HPDE6-E6E7 (cell line): ENCODE measurements at regions not wholly inside any gene's neighbourhood (a gene's known extent, or its start where the extent isn't known, plus 50 kb on each side); places are given as distances from the start of the nearest gene placed in this dataset.

ENCODE experiments used
- DNase-seq: peaks from one replicate; pipeline ENCODE4 v3.0.0; 2011; ENCODE audit warnings: missing footprints; ENCODE audit errors: extremely low spot score

DNA sequence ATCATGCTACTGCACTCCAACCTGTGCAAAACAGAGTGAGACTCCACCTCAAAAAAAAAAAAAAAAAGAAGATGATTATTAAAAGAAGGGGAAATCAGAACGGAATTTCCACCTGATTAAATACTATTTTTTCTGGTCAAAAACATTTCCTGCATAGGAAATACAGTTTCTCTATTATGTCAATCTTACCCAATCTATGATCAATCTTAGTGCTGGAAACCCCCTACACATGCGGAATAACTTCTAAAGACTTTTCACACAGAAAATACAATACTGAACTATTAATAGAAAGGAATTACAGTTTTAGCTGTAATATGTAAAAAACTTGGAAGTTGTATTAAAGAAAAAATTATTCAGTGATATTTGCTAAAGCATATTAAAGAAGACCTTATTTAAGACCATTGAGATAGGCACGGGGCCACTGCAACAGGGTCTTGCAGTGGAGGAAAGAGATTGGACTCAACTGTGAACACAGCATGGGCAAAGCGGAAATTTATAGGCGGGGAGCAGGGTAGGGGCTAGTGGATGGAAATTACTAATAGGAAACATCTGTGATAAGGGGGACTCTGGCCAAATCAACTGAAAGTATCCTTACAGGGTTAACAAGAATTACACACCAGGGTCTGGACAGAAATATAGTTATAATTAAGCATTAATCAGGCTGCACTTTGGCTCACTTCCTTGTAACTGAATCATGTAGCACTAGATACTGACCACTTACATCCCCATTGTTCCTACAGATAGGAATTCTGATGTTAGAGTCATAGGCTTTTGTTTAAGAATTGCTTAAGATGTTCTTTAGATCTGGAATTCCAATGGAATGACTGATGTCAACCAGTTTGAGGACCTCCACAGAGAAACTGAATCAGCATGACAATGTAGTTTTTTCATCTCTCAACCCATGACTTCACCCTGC, 411.5 kb upstream of the DDI1 start:
- peak; percentile 13 for DNase-seq

DNA sequence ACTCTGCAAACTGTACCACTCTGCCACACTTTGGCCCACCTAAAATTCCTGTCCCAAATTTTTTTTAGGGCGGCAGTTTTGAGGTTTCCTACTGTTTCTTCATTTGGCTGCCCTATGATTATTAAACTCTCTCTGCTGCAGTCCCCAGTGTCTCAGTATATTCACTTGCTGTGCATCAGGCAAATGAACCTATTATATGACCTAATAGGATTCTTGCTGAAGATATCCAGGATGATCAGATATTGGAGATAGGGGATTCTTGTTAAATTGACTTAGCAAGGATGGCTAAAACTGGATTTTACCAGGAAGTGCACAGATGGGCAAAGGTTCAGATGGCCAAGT, 410.8 kb upstream of the DDI1 start:
- DNase-seq = no peak

- no peak for DNase-seq
Measured at GRCh38 chr11:103628121-103628520, 408.3 kb upstream of the DDI1 start.

DNA sequence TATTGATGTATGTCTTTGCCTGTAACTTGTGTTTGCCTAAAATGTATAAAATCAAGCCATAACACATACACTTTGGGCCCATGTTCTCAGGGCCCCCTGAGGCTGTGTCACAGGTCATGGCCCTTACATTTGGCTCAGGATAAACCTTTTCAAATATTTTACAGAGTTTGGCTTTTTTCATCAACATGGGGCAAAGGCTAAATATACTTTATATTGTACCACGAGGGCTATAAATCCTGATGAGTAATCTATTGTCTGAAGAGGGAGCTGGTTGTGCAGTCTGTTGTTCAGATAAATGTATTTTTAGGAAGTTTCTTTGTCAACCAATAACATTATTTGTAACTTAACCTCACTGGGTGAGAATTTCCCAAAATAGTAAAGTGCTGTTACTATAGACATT, 404.6 kb upstream of the DDI1 start:
- DNase-seq = no peak

DNA sequence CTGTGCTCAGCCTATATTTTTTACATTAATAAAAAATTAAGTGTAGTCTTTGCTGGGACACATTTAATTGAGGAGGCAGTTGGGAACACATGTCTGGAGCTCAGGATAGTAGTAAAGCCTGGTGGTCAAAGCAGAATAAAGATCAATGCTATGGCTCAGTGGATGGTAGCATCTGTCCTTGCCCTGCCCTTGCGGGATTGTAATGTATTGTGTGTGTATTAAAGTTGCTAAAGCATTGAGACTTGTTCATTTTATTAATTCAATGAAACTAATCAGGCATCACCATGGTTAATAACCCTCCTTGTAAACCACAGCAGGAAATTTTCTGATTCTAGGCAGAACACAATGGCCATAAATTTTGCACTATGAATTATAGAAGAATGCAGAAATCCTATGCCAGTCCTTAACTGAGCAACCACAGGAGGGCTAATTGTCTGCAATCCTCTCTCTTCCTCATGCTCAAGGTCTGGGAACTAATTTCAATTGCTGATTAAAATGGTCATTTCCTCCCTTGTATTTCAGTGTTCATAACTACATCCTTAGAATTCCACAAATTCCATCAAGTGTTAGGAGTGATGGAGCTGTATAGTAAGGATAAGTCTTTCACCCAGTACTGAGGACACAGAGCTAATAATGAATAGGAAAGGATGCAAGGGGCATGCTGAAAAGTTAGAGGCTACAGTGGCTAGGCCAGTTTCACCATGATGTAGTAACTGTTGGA, 403.2 kb upstream of the DDI1 start:
- no peak for DNase-seq

DNA sequence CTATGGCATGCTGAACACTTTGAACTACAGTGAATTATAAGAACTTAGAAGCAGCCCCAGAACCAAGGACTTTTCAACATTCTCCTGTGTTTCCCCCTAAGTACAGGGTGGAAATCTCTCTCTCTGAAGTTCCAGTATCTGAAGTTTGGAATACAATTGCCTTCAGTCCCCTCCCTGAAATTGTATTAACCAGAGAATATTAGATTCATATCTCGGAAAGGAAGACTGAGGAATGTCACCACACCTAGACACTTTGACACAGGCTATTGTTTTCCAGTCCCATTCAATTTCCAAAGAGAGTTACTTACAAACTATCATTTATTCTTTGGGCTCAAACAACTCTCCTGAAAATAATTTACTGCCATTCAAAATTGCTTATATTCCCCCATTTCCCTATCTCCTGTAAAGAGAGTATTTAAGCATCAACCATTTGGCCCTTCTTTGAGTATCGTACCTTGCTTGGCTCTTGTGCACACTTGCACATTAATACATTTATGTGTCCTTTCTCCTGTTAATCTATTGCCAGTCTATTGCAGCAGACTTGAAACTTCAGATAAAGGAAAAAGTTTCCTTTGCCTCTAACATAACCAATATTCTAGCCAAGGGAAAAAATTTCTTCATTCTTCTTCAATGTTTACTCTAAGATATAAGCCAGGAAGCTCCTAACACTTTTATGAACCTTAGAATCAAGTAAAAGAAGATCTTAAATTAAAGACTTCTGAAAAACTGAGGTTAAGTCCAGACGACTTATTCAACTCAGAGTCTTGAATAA, 402.4 kb upstream of the DDI1 start:
- DNase-seq = no peak

DNA sequence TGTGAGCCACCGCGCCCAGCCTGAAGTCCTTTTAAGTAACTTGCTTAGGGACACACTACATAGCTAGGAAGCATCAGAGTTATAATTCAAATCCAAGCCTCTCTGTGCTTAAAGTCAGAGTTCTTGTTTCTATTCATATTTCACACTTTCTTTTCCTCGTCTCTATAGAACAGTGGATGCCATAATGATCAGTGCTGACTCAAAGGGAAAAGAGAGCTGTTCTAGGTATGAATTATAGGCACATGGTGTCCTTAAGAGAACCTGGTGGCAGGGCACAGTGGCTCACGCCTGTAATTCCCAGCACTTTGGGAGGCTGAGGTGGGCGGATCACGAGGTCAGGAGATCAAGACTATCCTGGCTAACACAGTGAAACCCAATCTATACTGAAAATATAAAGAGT, 400.2 kb upstream of the DDI1 start:
- no peak for DNase-seq

DNA sequence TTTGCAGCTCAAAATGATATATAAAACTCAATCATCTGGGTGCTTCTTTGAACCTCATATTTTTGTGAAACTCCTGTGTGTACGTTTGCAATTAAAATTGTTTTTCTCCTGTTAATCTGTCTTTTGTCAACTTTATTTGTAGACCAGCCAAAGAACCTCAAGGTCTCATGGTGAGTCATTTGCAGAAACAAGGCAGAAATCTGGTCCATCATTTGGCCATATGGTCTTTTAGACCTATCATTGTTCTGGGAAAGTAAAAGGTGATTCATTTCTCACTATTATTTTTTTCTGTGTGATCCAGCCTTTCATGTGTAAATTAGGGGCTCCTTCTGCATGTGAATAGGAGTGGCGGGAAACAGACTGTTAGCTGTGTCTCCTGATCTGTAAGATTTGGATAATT, 399.1 kb upstream of the DDI1 start:
- no peak for DNase-seq

DNA sequence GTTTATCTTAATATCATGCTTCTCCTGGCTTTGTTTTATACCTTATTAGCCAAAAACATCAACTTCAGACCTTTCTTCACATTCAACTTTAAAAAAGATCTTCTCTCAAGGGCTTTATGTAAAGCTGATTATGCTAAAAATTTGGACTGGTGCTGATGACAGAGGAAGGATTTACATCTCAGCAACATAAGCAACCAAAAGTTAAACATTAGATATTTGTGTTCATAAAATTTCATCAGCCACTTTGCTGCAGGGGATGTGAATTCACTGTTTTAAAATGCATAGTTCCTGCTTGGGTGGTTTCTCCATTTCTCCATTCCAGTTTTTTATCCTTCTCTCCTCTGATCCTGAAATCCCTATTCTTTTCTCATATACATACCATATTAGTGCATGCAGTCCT, 398.6 kb upstream of the DDI1 start:
- DNase-seq = no peak

DNA sequence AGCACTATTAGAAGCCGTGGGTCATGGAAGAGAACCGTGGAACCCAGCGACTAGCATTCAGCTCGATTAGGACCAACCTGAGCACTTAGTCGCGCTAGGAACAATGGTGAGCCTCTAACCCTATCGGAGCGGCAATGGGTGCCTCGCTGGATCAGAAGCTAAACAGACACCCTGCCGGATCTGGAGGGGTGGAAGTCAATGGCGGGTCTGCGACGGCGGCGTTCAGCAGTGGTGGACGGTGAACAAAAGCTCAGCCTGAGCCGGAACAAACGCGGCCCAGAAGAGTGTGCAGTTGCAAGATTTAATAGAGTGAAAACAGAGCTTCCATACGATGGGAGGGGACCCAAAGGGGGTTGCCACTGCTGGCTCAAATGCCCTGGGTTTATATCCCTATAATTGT, 391.8 kb upstream of the DDI1 start:
- no peak for DNase-seq

GRCh38 chr11:103648054-103648453, 388.4 kb upstream of the DDI1 start:
- no peak for DNase-seq

DNA sequence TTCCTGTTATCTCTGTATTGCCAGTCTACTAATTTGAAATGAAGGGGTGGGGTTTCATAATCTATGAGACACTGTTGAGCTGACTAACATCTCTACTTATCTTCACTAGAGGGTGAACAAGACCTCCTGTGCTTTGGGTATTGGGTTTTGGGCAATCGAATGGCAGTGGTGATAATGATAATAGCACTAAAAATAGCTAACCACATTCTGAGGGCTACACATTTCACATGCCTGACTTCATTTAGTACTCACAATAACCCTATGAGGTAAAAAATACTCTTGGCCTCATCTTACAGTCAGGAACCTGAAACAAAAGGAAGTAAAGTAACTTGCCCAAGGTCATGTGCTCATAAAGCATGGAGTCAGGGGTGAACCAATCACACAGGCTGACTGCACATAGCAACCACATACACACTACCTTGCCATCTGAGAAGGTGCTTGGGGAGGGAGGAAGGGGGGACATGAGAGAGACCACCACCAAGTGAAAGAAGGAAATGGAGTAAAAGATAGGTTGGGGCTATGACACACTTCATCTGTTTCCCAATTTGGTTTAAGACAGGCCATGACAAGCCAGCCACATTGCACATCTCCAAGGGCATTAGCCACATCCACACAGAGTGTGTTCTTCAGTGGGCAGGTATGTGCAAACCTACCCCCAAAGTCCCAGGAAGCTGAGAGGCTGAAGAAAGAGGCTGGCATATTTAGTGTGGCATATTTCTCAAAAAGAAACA, 387.6 kb upstream of the DDI1 start:
- DNase-seq = no peak

GRCh38 chr11:103649401-103649895, 387.0 kb upstream of the DDI1 start:
- no peak for DNase-seq

DNA sequence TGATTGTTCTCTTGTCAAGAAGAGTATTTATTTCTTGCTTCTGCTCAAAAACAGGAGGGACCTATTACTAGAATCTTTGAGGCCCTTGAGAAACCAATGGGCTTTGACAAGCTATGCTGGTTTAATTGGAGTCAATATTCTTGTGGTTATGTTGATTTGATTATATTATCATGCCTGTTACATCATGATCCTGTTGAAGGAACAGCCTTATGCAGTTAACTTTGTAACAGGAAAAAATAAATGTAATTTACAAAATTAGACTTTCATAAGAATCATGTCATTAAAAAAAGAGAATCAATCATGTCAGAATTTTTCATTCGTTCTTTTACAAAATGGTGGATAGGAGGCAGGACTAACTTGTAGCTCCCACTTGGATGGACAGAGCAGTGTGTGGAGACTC, 386.1 kb upstream of the DDI1 start:
- no peak for DNase-seq

- no peak for DNase-seq
Measured at GRCh38 chr11:103651341-103651998, 385.0 kb upstream of the DDI1 start.

- DNase-seq = no peak
Measured at GRCh38 chr11:103652013-103652412, 384.4 kb upstream of the DDI1 start.

DNA sequence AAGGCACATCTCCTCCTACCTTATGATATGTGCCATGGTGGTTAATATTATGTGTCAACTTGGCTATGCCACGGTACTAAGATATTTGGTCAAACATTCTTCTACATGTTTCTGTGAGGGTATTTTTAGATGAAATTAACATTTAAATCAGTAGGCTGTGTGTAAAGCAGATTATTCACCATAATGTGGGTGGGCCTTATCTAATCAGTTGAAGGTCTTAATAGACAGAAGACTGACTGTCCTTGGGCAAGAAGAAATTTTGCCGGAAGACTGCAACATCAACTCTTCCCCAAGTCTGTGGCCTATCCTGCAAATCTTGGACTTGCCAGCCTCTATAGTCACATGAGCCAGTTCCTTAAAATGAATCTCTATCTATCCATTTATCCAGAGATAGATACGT, 380.1 kb upstream of the DDI1 start:
- DNase-seq = no peak

- DNase-seq = peak; percentile 16
Measured at GRCh38 chr11:103659206-103659618, 377.2 kb upstream of the DDI1 start.

DNA sequence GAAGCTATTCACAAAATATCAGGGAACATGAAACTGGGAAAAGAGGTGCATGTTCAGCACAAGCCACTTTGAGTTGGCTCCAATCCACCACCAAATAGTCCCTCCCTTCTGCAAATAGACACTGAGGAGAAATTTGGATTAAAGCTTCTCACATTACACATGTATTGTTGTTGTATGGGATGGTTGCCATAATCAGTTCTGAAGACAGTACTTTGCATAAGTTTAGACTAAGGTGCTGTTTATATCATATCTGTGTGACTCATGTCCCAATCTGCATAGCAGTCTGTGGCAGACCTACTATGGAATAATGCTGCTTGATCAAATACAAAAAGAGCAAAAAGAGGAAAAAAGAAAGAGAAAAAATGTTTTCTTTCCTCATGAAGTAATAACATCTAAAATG, 376.7 kb upstream of the DDI1 start:
- no peak for DNase-seq

- no peak for DNase-seq
Measured at GRCh38 chr11:103661185-103661584, 375.3 kb upstream of the DDI1 start.

DNA sequence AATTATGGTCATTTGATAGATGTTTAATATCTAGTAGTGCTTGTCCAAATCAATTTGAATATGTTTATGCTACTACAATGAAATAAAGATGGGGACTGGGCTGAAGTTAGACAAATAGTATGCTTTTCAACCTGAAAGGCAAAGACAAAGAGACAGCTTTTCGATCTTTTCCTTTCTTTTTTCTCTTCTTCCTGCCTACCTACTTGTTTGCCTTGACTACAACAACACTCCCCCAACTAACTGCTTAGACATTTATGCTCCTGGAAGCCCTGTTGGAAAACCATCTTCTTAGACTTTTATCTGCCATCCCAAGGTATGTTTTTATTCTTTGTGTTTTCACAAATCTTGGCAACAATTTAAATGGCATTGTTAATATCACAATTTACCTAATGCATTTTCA, 374.4 kb upstream of the DDI1 start:
- DNase-seq = no peak
